BJ (cell line): ENCODE measurements at regions not wholly inside any gene's neighbourhood (a gene's known extent, or its start where the extent isn't known, plus 50 kb on each side); places are given as distances from the start of the nearest gene placed in this dataset.

Experiments used
- CTCF ChIA-PET: fragments of 350-600 bp; formaldehyde crosslinking; extraction: SDS; loops from one replicate; lab custom pipeline; 2021; ENCODE audit warnings: antibody characterized with exemption, inconsistent platforms; lab: Yijun Ruan, JAX
- POLR2A ChIA-PET: fragments of 300-600 bp; sonication (Branson Sonifier 250); formaldehyde crosslinking; extraction: SDS; loops from one replicate; lab custom pipeline; 2021; ENCODE audit warnings: antibody characterized with exemption; lab: Charles Lee
- DNase-seq: peaks from one replicate; pipeline ENCODE4 v3.0.0-alpha.2; 2011; ENCODE audit warnings: low read depth
- H3K27me3 ChIP-seq: 2 replicates; pipeline ENCODE4 v1.6.0; 2011; ENCODE audit warnings: low read length; ENCODE audit not compliant: control insufficient read depth, insufficient read depth
- H3K36me3 ChIP-seq: 2 replicates; pipeline ENCODE4 v1.5.1; 2011; ENCODE audit warnings: low read length; ENCODE audit not compliant: control insufficient read depth, insufficient read depth
- H3K4me3 ChIP-seq: 2 replicates; pipeline ENCODE4 v1.5.1; 2011; ENCODE audit warnings: low read depth, mild to moderate bottlenecking, control low read depth, low read length
- CTCF ChIP-seq: IDR thresholded peaks from 2 replicates; pipeline ENCODE4 v1.5.1; 2011; ENCODE audit warnings: low read depth, mild to moderate bottlenecking, control low read depth, inconsistent platforms, low read length, moderate library complexity; ENCODE audit not compliant: insufficient read depth

- no peaks in the 10 kb centered on the region for H3K36me3 ChIP-seq
- no peak for DNase-seq
- no peaks in the 10 kb centered on the region for H3K27me3 ChIP-seq
- CTCF ChIA-PET: interaction anchor here (0.6 kb wide), 1 partner anchor 11 kb away, joined by 3 read pairs; no protein-coding TSS in a partner anchor
- POLR2A ChIA-PET: no interaction called here
- H3K4me3 ChIP-seq: no peak overlapping the region
- TF ChIP-seq CTCF: no peak; the same call in 1 of the 2 replicates
Observed at GRCh38 chr11:112355726-112356125, 95.1 kb upstream of the PLET1 start.

- POLR2A ChIA-PET: no interaction called here
- TF ChIP-seq CTCF: no peak
- CTCF ChIA-PET: interaction anchor here (1.0 kb wide), 1 partner anchor 12 kb away, joined by 3 read pairs; no protein-coding TSS in a partner anchor
- Histone ChIP-seq H3K27me3 (no peaks in the 10 kb centered on the region), H3K36me3 (no peaks in the 10 kb centered on the region), H3K4me3 (no peak overlapping the region)
- no peak for DNase-seq
Observed at GRCh38 chr11:112357488-112357887, 96.8 kb upstream of the PLET1 start.

- no peaks in the 10 kb centered on the region for H3K36me3 ChIP-seq
- no peak for TF ChIP-seq CTCF
- no peaks in the 10 kb centered on the region for H3K27me3 ChIP-seq
- no peak for DNase-seq
- POLR2A ChIA-PET: no interaction called here
- CTCF ChIA-PET: interaction anchor here (1.3 kb wide), 1 partner anchor 16 kb away, joined by 4 read pairs; no protein-coding TSS in a partner anchor
- H3K4me3 ChIP-seq: no peak overlapping the region
Observed at GRCh38 chr11:112361396-112361795, 100.7 kb upstream of the PLET1 start.

- DNase-seq: peak; percentile 3
- POLR2A ChIA-PET: no interaction called here
- CTCF ChIA-PET: interaction anchor here (1.0 kb wide), 1 partner anchor 83 kb away, joined by 3 read pairs; no protein-coding TSS in a partner anchor
- Histone ChIP-seq H3K27me3 (no peaks in the 10 kb centered on the region), H3K4me3 (no peak overlapping the region), H3K36me3 (no peaks in the 10 kb centered on the region)
- TF ChIP-seq CTCF: no peak
Observed at GRCh38 chr11:112363527-112363926, 102.9 kb upstream of the PLET1 start.

GRCh38 chr11:112364962-112365481 is 104.4 kb upstream of the PLET1 start:
- H3K27me3 ChIP-seq: no peaks in the 10 kb centered on the region
- H3K4me3 ChIP-seq: no peak overlapping the region
- peak; percentile 88 for DNase-seq
- POLR2A ChIA-PET: interaction anchor here (0.5 kb wide), 1 partner anchor 134 kb away, joined by 10 read pairs; no protein-coding TSS in a partner anchor
- CTCF ChIA-PET: interaction anchor here (1.0 to 1.1 kb wide), 2 partner anchors 43 to 925 kb away, joined by 3 read pairs; no protein-coding TSS in a partner anchor
- no peaks in the 10 kb centered on the region for H3K36me3 ChIP-seq
- no peak for TF ChIP-seq CTCF
